ENCODE measurements at regions not wholly inside any gene's neighbourhood (a gene's known extent, or its start where the extent isn't known, plus 50 kb on each side); places are given as distances from the start of the nearest gene placed in this dataset.
"Not testable (repeated sequence)": the region's sequence is repeated elsewhere in the genome, so short reads cannot be mapped to it uniquely, and the experiment has no call there.

- DNase-seq, result no peak
Measured at GRCh38 chr7:131629217-131629882, 72.9 kb upstream of the PODXL start.

GRCh38 chr7:131628634-131629033 lies 72.2 kb upstream of the PODXL start:
- no peak for DNase-seq

GRCh38 chr7:131627735-131628190 lies 71.3 kb upstream of the PODXL start:
- DNase-seq, result no peak

- DNase-seq, result no peak
Measured at GRCh38 chr7:131626643-131627042, 70.2 kb upstream of the PODXL start.

- no peak for DNase-seq
Measured at GRCh38 chr7:131625817-131626372, 69.5 kb upstream of the PODXL start.

- DNase-seq, result not testable (repeated sequence)
Measured at GRCh38 chr7:131625345-131625744, 68.9 kb upstream of the PODXL start.

GRCh38 chr7:131624536-131624935 lies 68.1 kb upstream of the PODXL start:
- DNase-seq, result no peak

- no peak for DNase-seq
Measured at GRCh38 chr7:131623154-131623553, 66.7 kb upstream of the PODXL start.

- DNase-seq, result no peak
Measured at GRCh38 chr7:131621652-131622051, 65.2 kb upstream of the PODXL start.

GRCh38 chr7:131620673-131621609 lies 64.5 kb upstream of the PODXL start:
- no peak for DNase-seq

- no peak for DNase-seq
Measured at GRCh38 chr7:131619336-131620305, 63.2 kb upstream of the PODXL start.

- DNase-seq, result no peak
Measured at GRCh38 chr7:131618391-131618790, 62.0 kb upstream of the PODXL start.

- no peak for DNase-seq
Measured at GRCh38 chr7:131616487-131617200, 60.2 kb upstream of the PODXL start.

GRCh38 chr7:131613909-131614308 lies 57.5 kb upstream of the PODXL start:
- DNase-seq, result no peak

GRCh38 chr7:131610007-131610406 lies 53.6 kb upstream of the PODXL start:
- no peak for DNase-seq

- no peak for DNase-seq
Measured at GRCh38 chr7:131608116-131608500, 51.7 kb upstream of the PODXL start.

- DNase-seq, result no peak
Measured at GRCh38 chr7:131607291-131608115, 51.1 kb upstream of the PODXL start.

- DNase-seq, result no peak
Measured at GRCh38 chr7:131606346-131607290, 50.2 kb upstream of the PODXL start.
